GM19035 (cell line): ENCODE measurements at regions not wholly inside any gene's neighbourhood (a gene's known extent, or its start where the extent isn't known, plus 50 kb on each side); places are given as distances from the start of the nearest gene placed in this dataset.
"Not testable (repeated sequence)": the region's sequence is repeated elsewhere in the genome, so short reads cannot be mapped to it uniquely, and the experiment has no call there.

Source experiments
- ATAC-seq: cut with Tn5 transposase; IDR thresholded peaks from one replicate; pipeline ENCODE4 v1.9.1; 2021; ENCODE audit not compliant: unreplicated experiment

- ATAC-seq = not testable (repeated sequence)
These were observed 80.6 kb upstream of the RUBCNL start for GRCh38 chr13:46467694-46468093.

DNA sequence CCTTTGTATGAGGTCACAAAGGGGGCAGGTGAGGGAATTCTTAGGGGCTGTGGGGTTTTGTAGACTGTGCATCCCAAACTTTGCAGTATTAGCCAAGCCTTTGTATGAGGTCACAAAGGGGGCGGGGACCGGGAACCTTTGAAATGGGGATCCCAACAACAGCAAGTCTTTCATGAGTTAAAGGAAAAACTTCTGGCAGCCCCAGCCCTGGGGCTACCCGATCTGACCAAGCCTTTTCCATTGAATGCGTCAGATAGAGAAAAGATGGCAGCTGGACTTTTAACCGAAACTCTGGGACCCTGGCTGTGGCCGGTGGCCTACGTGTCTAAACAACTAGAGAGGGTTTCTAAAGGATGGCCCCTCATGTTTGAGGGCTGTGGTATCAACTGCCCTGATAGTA, 79.0 kb upstream of the RUBCNL start:
- not testable (repeated sequence) for ATAC-seq

- no peak for ATAC-seq
These were observed 76.7 kb upstream of the RUBCNL start for GRCh38 chr13:46463719-46464118.

DNA sequence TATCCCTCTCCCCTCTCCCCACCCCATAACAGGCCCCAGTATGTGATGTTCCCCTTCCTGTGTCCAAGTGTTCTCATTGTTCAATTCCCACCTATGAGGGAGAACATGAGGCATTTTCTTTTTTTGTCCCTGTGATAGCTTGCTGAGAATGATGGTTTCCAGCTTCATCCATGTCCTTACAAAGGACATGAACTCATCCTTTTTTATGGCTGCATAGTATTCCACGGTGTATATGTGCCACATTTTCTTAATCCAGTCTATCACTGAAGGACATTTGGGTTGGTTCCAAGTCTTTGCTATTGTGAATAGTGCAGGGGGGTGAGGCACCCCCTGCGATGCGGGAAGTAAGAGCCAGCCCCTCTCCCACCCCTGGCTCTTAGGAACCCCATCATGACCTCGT, 73.2 kb upstream of the RUBCNL start:
- ATAC-seq = not testable (repeated sequence)

GRCh38 chr13:46457255-46457654, 70.2 kb upstream of the RUBCNL start:
- not testable (repeated sequence) for ATAC-seq

DNA sequence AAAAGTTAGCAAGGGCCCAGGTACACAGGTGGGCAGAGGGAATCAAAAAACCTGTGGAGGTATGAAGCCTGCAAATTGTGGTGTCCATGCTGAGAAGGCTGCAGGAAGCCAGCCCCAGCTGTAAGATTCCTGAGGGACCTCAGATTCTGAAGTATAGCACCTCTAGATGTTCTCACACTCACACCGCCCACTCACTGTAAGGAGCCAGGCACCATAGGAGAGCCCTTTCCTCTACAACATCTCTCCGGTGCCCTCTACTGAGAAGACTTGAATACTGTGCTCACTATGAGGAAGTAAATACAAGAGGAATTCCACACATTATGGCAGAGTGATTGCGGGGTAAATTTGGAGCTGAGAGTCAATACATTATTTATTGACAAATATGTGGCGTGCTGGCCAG, 68.9 kb upstream of the RUBCNL start:
- peak; percentile 71 for ATAC-seq

DNA sequence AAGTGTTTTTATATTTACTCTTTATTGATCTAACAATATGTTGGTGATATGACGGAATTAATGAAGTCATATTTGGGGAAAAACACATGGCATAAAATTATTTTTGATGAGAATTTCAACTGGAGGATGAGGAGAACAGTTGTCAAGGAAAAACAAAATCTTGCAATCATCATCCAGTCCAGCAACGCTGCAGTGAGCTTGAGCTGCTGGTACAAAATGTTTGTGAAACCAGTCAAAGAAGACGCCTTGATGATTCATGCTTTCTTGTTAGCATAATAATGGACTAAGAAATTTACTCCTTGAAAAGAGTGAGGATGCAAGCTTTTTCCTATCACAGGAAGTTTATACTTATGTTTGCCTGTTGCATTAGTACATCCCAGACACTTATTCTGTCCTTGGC, 64.1 kb upstream of the RUBCNL start:
- not testable (repeated sequence) for ATAC-seq

DNA sequence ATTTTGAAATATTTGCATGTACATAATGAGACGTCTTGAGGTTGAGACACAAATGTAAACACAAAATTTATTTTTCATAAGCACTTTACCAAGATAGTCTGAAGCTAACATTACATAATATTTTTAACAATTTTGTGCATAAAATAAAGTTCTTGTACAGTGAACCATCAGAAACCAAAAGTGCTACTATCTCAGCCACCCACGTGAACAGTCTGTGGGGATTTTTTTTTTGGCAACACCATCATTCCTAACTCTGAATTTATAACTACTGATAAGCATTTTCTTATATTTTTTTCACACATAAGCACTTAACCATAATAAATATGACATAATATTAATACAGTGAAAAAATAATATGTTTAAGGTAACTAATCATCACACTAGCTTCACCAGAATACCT, 62.9 kb upstream of the RUBCNL start:
- not testable (repeated sequence) for ATAC-seq

DNA sequence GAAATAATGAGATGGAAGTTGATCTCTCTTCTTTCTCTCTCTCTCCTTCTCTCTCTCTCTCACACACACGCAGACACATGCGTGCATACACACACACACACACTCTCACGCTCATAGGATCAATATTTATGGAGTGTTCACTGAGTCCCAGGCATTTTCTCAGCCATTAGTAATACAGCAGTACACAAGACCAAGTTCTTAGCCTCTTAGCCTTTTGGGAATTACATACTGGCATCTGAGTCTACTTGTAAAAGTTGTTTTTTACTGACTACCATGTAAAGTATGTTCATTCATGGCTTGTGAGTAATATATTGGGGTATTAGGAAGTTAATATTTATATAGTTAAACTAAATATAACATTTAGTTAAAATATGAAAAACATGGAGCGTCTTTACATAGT, 61.1 kb upstream of the RUBCNL start:
- not testable (repeated sequence) for ATAC-seq

DNA sequence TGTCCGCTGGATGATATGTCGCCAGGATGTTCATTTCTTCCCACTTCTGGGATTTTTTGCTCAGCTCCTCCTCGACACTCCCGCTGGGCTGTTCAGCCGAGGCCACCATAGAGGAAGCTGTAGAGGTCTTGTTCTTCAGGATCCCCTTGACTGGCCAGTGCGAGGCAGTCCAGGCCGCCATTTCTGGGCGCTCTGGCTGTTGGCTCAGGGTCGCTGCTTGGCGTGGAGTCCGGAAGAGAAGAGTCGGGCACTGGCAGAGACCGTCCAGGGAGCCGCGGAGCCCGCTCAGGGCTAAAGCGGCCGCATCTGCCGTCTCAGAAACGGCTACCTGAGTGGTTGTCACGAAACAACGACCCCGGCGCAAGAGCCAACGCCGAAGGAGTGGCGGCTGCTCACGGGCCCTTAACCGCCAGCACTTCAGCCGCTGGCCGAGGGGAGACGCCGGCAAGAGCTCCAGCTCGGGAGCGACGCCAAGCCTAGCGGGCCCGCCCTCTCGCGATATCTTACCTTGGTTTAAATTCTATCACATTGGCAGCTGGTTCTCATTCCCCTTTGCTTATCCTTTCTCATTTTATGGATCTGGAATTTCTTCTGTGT, 50.9 kb upstream of the RUBCNL start:
- not testable (repeated sequence) for ATAC-seq
